GM18951 (cell line): ENCODE measurements at regions not wholly inside any gene's neighbourhood (a gene's known extent, or its start where the extent isn't known, plus 50 kb on each side); places are given as distances from the start of the nearest gene placed in this dataset.
"Not testable (repeated sequence)": the region's sequence is repeated elsewhere in the genome, so short reads cannot be mapped to it uniquely, and the experiment has no call there.

Experiments
- POLR2A ChIP-seq: IDR thresholded peaks from 4 replicates; pipeline ENCODE4 v1.6.1; 2011; ENCODE audit warnings: mild to moderate bottlenecking; ENCODE audit not compliant: insufficient read length, insufficient read depth; ENCODE audit errors: extremely low read depth
- in situ Hi-C: fragments of 300-500 bp; cut with MboI; formaldehyde crosslinking; loops from one replicate; pipeline ENCODE4 v1.12.0; 2022; ENCODE audit warnings: low sequenced_read_pairs, mixed read lengths, inconsistent platforms; ENCODE audit not compliant: unreplicated experiment

DNA sequence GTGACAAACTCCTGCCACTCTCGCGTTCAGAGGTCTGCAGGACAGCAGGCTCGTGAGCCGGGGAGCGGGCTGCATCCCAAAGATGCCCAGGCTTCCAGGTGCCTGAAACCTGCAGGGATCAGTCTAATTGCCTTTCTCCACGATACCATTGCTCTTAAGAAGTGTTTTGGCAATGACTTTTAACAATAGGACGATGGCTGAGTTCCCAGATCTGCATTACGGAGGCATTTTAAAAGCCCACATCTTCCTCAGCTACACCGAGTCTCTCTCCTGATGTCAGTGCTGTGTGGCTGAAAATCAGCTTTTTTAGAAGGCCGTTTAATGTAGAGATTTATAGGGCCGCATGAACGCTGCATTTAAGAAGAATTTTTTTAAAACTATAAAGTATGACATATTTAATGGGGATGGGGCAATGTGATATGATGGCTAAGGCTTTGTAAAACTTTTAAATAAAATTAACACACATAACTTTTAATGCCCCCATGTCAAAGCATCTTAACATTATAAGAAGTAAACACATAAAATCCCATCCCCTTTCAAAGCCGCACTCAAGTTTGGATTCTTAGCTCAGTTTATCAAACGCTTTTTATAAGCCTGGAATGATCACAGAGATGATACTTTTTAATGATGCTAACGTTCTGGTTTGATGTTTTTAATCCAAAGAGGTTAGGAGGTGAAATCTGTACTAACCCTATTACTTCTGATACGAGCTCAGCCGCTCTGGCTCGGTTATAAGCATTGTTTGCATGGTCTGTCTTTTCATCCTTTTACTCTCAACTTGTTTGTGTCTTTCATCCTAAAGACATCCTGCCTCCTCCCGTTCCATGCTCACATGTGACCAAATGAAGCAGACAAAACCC is 386.0 kb downstream of the SMOC2 start:
- in situ Hi-C loops, result no loop called here
- no peak for TF ChIP-seq POLR2A

DNA sequence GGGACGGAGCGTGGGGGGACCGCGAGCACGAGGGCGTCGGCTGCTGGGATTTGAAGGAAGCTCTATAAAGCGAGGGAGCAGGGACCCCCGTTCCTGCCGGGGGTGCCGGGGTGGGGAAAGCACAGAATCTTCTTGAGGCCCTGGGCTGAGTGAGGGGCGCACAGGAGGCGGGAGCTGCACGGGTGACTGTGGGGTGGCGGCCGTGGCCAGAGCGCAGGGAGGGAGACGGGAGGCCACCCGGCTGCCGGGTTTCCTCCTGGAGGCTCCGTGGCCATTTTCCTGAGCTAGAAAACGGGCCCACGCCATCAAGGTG is 385.1 kb downstream of the SMOC2 start:
- no peak for TF ChIP-seq POLR2A
- in situ Hi-C loops, result no loop called here

DNA sequence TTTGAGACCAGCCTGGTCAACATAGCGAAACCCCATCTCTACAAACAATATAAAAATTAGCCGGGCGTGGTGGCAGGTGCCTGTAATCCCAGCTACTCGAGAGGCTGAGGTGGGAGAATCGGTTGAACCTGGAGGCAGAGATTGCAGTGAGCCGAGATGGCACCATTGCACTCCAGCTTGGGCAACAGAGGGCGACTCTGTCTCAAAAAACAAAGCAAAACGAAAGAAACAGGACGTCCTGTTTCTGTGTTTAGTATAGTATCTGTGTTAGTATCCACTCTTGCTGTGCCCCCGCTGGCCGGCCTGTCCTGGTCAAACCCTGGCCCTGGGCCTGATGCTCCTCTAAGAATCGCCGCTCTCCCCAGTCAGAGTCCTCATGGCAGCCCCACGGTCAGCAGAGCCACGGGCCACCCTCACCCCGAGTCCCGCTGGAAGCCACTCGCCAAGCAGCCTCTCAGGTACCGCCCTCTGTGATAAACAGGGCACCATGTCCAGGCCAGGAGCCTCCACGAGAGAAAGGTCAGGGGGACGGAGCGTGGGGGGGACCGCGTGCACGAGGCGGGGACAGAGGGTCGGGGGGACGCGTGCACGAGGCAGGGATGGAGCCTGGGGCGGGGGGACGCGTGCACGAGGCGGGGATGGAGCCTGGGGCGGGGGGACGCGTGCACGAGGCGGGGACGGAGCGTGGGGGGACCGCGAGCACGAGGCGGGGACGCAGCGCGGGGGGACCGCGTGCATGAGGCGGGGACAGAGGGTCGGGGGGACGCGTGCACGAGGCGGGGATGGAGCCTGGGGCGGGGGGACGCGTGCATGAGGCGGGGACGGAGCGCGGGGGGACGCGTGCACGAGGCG is 384.5 kb downstream of the SMOC2 start:
- in situ Hi-C loops, result no loop called here
- no peak for TF ChIP-seq POLR2A

DNA sequence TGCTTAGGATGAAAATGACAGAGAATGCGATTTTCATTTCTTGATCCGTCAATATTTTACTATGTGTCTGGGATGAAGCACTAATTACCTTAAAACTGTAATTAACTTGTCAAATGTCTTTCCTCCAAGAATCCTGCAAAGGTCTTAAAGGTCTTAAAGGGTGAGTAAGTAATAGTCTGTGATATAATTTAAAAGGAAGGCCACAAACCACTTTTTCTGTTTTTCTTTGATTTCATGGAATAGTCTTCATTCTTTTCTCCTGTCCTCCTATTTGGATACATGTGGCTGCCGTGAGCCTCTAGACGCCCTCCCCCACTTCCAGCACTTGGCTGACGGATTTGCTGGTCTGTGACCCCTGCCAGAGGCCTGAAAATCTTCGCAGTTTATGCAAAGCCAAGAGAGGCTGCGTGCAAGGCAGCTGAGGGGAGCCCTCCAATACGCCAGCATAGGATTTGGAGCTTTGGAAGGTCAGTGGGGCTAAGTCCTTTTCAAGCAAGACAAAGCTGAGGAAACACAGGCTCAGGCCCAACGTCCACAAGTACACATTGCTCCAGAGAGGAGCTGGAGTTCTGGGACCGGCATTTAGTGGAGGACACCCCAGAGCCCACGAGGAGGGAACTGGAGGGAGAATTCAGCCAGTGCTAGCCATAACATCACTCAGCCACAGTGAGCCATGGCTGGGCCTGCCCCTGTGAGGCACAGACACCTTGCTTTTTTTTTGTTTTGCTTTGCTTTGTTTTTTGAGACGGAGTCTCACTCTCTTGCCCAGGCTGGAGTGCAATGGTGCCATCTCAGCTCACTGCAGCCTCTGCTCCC is 382.6 kb downstream of the SMOC2 start:
- no peak for TF ChIP-seq POLR2A
- in situ Hi-C loops, result no loop called here

DNA sequence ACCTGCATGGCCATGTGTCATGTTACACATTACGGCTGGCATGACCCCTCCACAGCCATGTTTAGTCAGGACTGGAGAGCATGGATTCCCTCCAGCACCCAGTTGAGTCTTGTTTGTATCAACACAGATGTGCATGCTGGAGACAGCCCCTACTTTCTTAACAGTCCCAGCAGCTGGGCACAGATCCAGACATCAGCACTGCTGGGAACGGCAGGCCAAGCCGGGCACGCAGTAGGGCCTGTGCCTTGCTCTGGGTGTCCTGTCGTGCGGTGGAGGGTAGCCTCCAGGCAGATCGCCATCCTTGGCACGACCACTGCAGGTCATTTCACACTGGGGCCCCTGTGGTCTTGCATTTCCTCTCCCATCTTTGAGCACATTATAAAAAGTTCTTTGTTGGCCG is 381.4 kb downstream of the SMOC2 start:
- TF ChIP-seq POLR2A, result no peak
- in situ Hi-C loops, result no loop called here

DNA sequence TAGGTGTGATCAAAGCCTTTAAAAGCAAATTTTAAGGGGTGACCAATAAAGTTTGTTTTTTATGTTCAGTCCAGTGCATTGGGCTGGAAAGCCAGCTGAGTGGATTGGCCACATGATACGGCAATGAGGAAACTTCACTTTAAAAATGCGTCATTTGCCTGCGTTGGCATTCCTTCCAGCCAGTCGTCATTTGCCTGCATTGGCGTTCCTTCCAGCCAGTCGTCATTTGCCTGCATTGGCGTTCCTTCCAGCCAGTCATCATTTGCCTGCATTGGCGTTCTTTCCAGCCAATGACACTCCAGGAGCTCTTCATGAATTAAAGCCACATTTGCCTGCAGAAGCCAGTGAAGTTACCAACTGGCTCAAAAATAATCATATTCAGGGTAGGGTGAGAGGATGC is 378.6 kb downstream of the SMOC2 start:
- TF ChIP-seq POLR2A, result no peak
- in situ Hi-C loops, result no loop called here

DNA sequence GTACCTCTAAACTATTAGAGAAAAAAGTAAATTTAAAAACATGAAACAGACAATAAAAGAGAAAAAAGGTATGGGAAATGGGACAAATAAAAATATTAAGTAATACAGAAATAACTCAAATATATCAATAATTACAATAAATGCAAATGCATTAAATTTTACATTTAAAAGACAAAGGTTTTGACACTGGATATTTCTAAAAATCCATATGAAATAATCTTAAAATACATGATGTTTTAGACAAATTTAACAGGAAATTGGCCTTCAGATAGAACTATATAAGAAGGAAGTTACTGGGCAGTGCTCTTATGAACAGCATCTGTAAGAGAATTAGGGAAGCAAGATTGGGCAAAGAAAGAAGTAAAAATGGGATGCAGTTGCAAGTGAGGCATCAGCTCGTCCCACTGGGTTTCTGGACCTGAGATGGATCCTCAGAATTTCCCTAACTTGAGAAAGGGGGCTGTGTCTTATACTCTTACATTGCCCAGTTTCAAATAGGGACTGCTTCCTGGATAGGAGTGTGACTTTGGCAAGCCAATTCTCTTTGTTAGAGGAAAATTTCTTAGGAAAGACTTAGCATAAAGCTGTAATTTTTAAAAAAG is 376.7 kb downstream of the SMOC2 start:
- no peak for TF ChIP-seq POLR2A
- in situ Hi-C loops, result no loop called here

DNA sequence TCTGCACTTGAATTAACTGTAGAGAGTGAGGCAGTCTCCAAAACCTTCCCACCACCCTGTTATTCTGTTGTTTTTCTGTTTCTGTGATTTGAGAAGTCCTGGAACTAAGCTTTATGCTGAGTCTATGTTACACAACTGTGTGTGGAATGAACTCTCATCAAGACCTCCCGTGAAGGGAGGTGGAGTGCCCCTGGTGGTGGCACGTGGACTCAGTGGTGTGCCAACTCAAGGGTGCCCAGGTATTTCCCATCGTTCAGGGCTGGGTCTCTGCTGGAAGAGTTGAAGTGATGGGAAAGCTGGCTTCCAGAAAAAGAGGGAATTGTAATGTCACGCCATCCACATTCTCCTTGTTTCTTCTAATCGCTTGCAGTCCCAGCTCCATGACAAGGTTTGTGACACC is 374.2 kb downstream of the SMOC2 start:
- in situ Hi-C loops, result no loop called here
- no peak for TF ChIP-seq POLR2A

DNA sequence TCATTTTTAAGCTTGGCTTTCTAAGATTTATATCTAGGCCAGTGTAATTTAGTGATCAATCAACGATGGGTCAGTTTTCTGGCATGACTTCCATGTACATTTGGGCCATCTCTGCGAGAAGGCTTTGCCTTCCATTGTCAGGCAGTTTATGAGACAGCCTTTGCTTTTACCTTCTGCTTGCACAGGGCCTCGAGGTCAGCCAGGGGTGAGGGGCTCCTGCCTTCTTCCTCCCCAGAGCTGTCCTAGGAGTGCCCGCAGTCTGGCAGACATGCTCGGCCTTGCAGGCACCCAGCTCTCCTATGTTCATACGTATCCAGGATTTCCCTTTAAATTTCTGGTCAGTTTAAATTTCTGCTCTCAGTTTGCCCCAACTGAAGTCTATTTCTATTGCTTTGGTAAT is 367.2 kb downstream of the SMOC2 start:
- no peak for TF ChIP-seq POLR2A
- in situ Hi-C loops, result no loop called here

DNA sequence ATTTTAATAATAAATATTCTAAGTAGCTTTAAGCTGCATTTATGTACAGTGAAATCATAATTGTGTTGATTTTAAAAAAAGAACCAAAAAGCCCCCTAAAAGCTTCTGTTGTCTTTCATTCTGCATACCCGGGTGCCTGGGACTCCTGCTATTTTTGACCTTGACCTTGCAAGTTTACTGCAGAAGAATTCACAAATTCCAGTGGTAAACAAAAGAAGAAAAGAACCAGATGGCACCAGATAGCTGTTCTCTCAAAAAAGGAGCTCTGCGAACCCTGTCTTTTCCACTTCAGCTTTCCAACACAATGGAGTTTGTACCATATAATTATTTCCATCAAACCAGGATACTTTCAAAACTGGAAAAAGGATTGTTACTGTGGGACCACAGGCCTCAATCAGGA is 363.3 kb downstream of the SMOC2 start:
- TF ChIP-seq POLR2A, result no peak
- in situ Hi-C loops, result no loop called here

DNA sequence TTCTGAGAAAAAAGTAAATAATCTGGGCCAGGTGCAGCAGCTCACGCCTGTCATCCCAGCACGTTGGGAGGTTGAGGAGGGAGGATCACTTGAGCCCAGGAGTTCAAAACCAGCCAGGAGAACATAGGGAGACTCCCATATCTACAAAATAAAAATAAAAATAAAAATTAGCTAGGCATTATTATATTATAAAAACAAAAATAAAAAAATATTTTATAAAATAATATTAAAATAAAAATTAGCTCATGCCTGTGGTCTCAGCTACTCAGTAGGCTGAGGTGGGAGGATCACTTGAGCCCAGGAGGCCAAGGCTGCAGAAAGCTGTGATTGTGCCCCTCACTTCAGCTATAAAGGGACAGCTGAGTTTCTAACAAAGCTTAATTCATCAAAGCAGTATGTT is 362.9 kb downstream of the SMOC2 start:
- no peak for TF ChIP-seq POLR2A

DNA sequence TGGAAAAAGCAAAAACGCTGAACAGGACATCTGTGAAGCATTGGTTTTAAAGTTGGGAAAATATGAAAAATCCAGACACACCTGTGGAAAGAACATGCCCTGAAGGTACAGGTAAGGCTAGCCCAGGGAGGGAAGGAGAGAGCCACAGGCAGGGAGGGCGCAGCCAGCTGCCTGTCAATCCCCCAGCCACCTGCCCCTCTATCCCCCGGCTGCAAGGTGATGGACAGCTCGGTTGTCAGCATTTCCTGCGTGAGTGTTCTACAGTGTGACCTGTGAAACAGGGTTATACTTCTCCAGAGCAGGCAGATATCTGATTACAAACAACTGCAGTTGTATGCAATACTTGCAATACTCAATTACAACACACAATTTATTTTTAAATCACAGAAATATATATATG is 358.1 kb downstream of the SMOC2 start:
- in situ Hi-C loops, result no loop called here
- TF ChIP-seq POLR2A, result no peak

More for the DNA sequence above, 362.9 kb downstream of the SMOC2 start:
- in situ Hi-C loops, result no loop called here

DNA sequence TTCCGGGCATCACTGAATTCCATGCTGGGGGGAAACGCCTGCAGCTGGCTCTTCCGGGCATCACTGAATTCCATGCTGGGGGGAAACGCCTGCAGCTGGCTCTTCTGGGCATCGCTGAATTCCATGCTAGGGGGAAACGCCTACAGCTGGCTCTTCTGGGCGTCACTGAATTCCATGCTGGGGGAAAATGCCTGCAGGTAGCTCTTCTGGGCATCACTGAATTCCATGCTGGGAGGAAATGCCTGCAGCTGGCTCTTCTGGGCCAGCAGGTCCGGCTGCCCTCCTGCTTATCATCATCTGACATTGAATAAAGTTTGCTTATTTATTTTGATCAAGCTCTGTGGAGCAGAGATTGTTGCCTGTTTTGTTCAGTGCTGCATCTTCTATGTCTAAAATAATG is 355.1 kb downstream of the SMOC2 start:
- TF ChIP-seq POLR2A, result no peak
- in situ Hi-C loops, result no loop called here

DNA sequence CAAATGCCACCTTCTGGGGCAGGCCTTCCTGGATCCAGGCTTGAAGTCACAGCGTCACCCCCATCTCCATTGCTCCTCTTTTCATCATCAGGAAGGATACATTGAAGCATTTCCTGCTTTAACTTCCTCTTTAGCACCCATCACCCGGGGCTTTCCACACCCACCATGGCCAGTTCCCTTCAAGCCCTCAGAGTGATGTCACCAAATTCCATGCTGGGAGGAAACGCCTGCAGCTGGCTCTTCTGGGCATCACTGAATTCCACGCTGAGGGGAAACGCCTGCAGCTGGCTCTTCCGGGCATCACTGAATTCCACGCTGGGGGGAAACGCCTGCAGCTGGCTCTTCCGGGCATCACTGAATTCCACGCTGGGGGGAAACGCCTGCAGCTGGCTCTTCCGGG is 354.6 kb downstream of the SMOC2 start:
- in situ Hi-C loops, result not testable (repeated sequence)
